ENCODE measurements at regions not wholly inside any gene's neighbourhood (a gene's known extent, or its start where the extent isn't known, plus 50 kb on each side); places are given as distances from the start of the nearest gene placed in this dataset.

DNA sequence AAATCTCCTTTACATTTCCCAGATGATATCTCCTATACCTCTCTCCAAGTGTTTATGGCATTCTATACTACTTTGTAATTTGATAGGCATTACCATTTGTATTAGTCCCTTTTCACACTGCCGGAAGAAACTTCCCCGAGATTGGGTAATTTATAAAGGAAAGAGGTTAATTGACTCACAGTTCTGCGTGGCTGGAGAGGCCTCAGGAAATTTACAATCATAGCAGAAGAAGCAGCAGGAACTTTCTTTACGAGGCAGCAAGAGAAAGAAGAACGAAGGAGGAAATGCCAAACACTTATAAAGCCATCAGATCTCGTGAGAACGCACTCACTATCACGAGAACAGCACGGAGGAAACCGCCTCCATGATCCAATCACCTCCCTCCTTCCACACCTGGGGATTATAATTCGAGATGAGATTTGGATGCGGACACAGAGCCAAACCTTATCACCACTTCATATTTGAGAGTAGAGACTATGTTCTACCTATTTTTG is 1194.6 kb downstream of the SORCS1 start:
- no peak for DNase-seq

DNA sequence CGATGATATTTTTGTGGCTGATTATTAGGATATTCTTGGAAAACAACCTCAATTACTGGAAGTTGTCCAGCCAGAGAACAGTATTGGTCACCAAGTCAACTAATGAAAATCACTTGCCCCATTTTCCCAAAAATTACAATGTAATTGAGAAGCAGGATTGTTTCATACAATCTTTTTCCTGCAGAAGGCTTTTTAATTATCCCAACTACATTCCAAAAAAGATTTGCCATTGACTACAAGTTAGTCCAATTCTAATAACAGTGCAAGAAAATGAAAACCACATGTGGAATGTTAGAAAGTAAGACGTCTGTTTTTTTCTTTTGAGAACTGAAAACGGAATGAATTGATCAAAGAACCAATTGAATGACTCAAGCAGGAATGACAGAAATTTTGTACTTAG is 1195.8 kb downstream of the SORCS1 start:
- DNase-seq: no peak

DNA sequence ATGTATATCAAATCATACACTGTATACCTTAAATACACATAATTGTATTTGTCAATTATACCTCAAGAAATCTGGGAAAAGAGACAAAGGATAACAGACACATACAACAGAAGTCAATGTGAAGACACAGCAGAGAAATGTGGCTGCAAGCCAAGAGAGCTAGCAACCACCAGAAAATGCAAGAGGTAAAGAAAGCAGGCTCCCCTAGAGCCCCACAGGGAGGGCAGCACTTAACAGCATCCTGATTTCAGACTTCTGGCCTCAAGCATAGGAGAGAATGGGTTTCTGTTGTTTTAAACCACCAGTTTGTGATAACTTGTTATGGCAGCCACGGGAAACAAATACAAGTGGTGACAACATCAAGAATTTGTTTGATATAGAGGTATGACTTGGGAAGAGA is 1197.2 kb downstream of the SORCS1 start:
- no peak for DNase-seq

DNA sequence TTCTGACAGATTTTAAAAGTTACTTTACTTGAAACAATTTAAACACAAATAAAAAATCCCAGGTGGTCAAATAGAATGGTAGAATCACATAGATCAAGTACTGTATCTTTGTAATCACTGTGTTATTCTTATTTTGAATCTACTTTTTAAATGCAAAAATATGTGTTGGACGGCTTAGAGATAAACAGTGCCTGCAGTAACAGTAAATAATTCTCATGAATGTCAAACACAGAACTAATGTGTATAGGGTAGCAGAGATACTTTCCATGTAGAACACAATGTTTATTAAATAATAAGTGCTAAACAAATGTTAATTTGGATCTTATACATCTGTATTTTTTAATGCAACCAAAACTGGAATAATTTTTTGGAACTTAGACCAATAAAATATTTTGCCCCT is 1199.4 kb downstream of the SORCS1 start:
- no peak for DNase-seq

DNA sequence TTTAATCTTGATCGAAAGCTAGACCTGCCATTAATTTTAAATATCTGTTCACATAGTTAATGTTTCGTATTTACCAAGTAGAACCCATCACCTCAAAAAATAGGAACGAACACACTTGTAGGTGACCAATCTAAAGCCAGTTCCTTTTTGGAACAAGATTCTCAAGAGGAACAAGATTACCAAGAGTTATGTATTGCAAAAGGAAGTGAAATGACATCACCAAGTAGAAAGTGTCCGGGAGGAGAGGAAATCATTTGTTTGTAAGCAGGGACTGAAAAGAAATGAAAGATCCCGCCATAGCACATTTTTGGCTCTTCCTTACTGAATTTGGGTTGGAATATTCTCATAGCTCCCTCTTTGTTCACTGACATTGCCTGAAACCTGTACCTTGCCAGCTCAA is 1200.5 kb downstream of the SORCS1 start:
- no peak for DNase-seq

DNA sequence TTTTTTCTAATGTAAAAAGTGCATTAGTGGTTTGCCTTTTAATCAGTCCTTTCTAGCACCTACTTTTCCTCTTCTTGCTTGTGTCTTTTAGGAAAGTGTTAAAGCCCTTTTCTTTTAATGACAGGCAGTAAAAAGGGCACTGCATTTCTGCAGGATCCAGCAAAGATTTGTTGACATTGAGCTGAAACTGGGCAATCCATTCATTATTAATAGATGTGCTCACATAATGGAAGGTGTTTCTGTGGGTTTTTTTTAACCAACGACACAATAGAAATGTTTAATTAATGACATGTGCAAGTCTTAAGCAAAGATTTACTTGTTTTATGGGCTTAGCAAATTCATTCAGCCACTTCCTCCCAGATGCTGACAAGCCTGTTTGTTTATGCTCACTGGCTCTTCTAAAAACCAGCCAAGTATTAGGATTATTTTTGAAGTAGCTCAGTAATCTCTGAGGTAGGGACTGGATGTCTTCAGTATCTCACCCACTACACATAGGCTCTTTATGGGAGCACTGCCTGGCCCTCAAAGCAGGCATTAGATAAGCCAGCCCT is 1201.1 kb downstream of the SORCS1 start:
- no peak for DNase-seq

DNA sequence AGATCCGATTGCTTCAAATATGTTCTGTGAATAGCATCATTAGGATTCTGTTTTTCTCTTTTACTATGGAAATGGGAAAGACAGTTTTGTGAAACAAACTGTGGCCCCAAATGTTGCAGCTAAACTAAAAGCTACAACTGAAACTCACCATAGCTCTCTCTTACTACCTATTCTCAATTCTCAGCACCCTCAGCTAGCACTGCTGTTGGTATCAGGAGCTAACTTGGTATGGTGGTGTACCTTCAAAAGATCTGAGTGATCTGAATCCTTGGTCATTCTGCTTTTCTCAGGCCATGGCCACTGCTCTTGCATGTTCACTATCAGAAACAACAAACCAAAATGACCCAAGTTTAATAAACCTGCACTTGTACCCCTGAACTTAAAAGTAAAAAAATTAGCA is 1208.0 kb downstream of the SORCS1 start:
- DNase-seq: no peak

DNA sequence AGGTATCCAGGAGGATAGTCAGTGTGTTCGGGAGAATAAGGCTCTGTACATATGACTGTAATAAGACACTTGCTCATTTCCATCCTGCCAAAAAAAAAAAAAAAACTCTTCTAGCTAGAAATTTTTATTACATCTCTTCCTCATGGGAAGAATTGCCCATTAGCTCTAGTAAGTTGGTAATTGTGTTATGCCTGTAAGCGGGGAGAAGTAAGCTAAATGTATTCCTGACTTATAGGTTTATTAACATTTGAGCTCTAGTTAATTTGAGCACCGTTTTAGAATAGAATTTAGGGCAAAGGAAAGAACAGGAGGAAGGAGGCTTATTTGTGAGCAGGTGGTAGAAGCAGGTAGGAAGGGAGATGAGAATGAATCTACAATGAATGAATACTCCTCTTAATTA is 1210.6 kb downstream of the SORCS1 start:
- DNase-seq: no peak

DNA sequence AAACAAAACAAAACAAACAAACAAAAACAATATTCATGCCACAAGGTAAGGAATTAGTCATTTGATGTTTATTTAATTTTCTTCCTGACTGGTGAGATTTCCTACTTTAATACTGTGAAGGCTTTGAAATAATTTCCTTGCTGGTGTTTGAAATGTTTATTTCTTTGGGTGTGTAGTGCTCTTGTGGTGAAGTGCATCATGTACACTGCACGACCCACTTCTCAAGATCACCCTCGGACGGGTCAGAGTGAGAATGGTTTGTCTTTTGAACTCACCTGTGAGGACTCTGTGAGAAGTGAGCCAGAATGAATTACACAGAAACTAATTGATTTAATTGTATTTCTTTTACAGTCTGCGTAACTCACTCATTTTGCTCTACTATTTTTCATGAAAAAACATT is 1211.5 kb downstream of the SORCS1 start:
- DNase-seq: no peak

DNA sequence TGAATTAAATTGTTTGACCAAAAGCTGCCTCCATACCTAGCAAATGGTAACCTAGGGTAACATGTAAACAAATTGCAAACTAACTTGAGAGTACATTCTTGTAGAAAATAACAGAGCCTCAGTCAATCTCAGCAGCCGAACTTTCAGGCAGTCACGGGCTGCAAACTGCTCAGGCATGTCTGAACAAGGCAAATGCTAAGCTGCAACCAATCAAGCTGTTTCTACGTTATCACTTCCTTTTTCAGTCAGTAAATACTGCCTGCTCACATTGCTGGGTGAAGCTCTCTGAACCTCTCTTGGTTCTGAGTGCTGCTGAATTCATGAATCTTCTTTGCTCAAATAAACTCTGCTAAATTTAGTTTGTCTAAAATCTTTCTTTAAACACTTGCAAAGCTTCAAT is 1212.4 kb downstream of the SORCS1 start:
- DNase-seq: no peak

DNA sequence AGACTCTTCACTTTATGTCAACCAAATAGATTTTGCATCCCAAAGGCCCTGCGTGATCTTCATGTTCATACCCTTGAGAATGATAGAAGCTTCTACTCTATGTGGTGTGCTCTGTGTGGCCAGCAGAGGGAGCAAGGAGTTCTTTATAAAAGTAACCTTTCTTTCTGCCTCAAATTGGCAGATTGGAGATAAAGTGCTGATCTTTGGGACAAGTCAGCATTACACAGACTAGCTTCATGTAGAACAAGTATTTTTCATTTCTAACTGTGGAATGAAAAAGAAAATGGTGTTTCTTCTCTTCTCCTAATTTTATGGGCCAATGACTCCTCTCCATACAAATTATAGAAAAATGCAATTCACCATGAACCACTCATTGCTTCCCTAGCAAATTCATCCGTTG is 1214.1 kb downstream of the SORCS1 start:
- DNase-seq: peak; percentile 11

DNA sequence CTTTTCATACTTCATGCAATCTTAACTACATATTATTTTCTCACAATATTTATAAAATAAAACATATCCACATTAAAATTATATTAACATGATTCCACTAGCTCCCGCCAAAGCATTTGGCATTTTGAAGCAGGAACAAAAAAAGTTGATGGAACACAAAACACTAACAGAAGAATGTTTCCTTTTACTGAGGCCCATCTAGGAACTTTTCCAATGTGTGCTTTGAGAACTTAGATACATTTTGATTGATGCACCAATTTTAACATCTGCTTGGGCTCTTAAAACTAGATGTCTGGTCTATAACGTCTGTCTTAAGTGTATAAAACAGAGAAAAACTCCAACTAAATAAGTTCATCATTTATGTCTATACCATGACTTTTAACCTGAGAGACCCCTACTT is 1214.8 kb downstream of the SORCS1 start:
- DNase-seq: no peak

DNA sequence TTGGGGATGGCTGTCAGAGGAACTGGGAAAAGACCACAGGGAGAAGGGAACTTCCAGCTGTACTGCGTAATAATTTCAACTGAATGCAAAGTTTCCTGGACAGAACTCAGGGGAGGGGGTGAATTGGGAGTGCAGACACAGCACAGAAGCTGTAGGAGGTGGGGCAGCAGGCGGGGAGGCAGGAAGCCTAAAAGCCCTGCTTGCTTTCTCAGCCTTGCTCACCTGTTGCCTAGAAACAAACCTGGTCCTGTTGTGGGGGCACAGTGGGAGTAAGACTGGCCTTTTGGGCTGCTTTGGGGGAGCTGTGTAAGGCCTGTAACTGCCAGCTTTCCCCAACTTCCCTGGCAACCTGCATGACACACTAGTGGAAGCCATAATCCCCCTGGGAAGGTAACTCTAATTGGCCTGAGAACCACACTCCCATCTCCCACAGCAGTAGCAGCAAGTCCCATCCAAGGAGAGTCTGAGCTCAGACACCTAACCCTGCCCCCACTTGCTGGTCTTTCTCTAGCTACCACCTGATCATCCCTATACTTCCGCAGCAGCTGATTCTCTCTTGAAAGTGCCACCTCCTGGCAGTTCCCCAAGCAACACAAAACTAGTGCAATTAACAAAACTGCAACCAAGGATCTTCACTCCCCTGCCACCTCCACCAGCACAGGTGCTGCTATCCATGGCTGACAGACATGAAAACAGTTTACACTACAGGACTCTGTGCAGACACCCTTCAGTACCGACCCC is 1239.3 kb downstream of the SORCS1 start:
- DNase-seq: no peak

DNA sequence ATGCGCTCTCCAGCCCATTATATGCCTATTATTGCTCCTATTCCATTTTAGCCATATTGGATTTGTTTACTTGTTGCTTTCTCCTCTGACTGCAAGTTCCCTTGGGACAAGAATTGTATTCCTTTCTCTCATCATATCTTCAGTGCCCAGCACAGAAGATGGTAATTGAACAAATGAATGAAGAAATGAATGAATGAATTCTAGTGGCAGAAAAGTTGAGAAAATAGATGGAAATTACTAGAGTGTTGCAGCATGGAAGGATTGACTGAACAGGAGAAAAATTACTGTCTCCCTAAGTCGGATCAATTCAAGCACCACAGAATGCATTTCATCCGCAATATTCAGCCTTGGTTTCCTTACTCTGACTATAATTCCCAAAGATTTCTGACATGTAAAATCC is 1243.2 kb downstream of the SORCS1 start:
- no peak for DNase-seq

DNA sequence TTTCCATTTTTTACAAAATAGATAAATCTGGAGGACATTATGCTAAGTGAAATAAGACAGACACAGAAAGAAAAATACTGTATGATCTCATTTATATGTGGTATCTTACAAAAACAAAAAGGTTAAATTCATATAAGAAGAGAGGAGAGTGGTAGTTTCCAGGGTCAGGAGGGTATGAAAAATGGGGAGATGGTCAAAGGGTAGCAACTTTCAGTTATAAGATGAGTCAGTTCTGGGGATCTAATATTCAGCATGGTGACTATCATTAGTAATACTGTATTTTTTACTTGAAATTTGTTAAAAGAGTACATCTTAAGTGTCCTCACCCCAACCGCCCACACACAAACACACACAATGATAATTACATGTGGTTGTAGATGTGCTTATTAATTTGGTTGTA is 1250.1 kb downstream of the SORCS1 start:
- no peak for DNase-seq

DNA sequence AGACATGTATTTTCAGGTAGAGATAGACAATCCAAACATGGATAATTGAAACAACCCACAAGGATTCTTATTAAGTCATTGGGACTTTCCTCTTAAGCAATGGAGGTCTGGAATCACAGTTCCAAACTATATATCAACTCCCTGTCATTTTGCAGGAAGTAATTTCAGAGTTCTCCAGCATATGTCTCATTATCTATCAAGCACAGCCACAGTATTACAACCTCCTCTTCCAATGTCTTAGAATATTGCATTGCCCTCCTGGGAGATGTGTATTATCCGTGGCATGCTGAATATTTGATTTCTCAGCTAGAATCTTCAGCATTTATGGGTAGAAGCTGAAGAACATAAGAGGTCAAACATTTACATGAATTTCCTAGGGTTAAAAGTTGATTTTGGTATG is 1255.8 kb downstream of the SORCS1 start:
- no peak for DNase-seq

DNA sequence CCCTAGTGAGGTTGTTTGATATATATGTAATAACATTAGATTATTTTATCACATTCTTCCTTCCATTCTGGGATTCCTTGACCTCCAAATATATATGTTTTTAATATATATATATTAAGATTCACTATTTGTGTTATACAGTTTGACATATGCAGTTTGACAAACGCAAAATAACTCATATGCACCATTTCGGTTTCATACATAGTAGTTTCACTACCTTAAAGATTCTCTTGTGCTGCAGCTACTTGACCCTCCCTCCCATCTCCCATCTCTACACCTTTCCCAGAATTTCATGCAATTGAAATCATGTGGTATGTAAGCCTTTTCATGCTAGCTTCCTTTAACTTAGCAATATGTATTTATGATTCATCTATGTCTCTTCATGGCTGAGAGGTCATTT is 1244.4 kb downstream of the SORCS3 start:
- no peak for DNase-seq

DNA sequence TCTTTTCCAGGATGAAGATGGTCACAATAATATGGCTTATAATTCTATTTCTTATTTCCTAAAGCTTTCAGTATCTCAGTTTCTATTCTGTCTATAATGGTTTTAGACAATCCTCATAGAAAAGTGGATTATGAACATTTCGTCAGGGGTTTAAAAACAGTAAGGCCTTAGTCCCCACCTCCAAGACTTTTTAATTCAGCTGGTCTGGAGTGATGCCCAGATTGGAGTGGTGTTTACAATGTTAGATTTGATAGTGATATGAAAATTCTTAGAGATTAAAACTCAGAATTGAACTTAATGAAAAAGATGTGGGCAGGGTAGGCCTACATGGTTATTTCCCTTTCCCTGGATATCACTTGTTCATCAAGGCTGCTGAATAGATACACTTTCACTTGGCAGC is 1238.3 kb downstream of the SORCS3 start:
- DNase-seq: no peak

DNA sequence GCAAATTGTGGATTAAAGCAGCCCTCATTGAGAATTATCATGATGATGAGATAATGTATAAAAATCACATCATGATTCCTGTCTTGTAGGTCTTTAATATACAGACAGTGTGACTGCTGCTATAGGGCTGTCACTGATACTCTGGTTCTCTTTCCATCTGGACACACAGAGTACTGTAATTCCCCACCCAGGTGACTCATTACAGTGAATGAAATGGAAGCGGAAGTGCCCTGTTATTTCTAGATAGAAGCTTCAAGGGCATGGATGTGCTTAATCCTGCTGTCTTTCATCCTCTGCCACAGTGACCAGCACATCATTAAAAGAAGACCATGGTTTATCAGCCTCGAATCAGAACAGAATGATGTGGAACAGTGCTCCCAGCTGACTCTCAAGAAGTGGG is 1234.0 kb downstream of the SORCS3 start:
- DNase-seq: no peak

DNA sequence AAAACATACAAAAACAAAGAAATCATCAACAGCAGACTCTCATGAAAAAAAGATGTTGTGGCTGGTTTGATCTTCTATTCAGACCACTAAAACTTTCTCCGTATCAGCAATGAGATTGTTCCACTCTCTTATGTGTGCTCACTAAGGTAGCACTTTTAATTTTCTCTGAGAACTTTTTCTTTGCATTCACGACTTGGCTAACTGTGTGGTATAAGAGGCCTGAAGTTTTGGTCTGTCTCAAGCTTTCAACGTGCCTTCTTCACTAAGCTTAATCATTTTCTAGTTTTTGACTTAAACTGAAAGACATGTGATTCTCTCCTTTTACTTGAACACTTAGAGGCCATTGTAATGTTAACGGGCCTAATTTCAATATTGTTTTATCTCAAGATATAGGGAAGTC is 1231.6 kb downstream of the SORCS3 start:
- DNase-seq: no peak

DNA sequence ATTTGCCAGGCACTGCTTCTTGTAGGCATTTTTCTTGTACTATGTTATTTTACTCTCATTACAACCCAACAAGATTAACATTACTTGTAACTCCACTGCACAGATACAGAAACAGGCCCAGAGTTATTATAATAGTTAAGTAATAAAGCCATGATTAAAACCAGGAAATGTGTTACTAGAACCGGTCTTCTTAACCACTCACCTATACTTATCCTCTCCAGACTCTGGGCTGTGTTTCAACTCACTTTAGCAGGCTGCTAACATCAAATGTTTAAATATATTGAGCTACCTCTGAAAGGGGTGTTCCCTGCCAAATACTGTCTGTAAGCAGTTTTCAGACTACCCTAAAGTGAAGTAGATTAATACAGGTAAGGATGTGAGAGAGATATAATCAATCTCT is 1227.8 kb downstream of the SORCS3 start:
- DNase-seq: no peak

DNA sequence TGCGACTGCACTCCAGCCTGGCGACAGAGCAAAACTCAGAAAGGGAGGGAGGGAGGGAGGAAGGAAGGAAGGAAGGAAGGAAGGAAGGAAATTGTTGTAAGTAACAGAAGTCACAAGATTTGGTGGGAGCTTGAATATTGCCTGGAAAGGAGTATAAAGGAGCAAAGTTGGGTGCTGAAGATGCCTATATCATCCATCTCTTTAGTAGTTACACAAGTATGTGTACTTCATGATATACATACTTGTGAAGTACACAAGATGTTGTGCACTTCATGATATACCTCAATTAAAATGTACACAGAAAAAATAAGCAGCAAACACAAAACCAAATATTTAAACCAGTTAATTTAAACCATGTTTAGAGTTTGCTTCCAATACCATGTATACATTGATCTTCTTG is 1223.8 kb downstream of the SORCS3 start:
- no peak for DNase-seq

DNA sequence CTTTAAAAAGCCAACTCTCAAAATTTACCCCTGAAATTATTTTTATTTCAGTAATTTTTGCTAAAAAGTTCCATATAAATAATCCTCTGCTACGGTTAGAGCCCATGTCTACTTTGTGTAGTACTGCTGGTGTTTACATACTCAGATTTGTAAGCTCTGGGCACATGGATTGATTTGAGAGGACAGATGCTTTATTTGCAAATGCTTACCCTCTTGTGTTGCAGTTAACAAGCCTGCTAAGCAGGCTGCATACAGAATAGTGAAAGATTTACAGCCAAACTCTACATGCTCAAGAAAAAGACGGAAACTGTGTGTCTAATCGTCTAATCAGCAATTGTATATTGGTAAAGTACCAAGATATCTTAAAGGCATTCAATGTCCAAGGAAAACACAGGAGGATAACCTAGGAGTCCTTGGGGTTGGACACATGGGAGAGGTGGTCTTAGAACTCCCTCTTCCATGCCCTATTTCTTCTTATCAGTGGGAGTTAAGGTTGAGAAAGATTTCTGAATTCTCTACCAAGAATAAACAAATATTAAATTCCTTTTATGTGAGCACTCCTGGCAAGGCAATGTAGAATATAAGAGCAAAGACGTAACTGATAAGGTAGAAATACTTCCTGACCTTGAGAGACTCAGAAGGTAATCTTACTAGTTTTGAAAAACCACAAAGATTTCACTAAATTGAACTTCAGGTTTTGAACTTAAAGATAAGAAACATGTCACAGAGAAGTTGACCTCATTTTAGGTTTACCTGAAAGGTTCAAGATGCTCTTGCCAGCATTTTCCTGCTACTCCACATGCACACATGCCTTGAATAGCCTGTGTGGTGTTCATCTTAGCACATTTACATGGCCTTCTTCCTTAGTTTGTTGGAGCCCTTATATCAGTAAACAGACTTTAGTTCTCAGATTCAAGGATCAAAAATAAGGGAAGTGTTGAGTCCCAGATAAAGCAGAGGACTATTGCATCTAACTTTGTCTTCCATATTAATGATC is 1216.5 kb downstream of the SORCS3 start:
- no peak for DNase-seq

DNA sequence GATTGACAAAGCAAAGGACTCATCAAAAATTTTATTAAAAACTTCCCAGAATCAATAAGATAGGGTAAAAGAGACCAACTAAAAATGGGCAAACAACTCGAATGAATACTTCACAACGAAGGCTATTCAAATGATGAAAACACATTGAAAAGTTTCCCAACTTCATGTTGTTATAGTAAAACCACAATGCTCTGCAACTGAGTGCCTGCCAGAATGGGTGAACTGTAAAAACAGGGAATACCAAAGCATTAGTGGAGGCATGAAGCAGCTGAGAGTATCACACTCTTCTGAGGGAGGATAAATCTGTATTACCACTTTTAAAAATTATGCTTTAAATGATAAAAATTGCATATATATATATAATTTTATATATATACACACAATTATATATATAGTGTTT is 1214.7 kb downstream of the SORCS3 start:
- DNase-seq: no peak
